IgD-negative memory B cell (primary cell): ENCODE measurements at regions not wholly inside any gene's neighbourhood (a gene's known extent, or its start where the extent isn't known, plus 50 kb on each side); places are given as distances from the start of the nearest gene placed in this dataset.

Source experiments
- H3K27ac Mint-ChIP-seq, 3 donors: one replicate each; pipeline ENCODE4 v1.8.0; 2020 to 2022; ENCODE audit warnings: mild to moderate bottlenecking in 3 of 3, mixed read lengths in 3 of 3, moderate library complexity in 1 of 3
- H3K27me3 Mint-ChIP-seq: one replicate; pipeline ENCODE4 v1.8.0; 2021; ENCODE audit warnings: mixed read lengths
- H3K36me3 Mint-ChIP-seq: one replicate; pipeline ENCODE4 v1.8.0; 2020; ENCODE audit warnings: mild to moderate bottlenecking, mixed read lengths
- H3K4me1 Mint-ChIP-seq, 3 donors: one replicate each; pipeline ENCODE4 v1.8.0; 2020 to 2022; ENCODE audit warnings: mixed read lengths in 3 of 3, mild to moderate bottlenecking in 1 of 3
- H3K4me3 Mint-ChIP-seq, 4 donors: one replicate each; pipeline ENCODE4 v1.8.0; 2020 to 2022; ENCODE audit warnings: mild to moderate bottlenecking in 4 of 4, mixed read lengths in 4 of 4, moderate library complexity in 3 of 4
- H3K9me3 Mint-ChIP-seq, 3 donors: one replicate each; pipeline ENCODE4 v1.8.0; 2020 to 2021; ENCODE audit warnings: mixed read lengths in 3 of 3, mild to moderate bottlenecking in 1 of 3

DNA sequence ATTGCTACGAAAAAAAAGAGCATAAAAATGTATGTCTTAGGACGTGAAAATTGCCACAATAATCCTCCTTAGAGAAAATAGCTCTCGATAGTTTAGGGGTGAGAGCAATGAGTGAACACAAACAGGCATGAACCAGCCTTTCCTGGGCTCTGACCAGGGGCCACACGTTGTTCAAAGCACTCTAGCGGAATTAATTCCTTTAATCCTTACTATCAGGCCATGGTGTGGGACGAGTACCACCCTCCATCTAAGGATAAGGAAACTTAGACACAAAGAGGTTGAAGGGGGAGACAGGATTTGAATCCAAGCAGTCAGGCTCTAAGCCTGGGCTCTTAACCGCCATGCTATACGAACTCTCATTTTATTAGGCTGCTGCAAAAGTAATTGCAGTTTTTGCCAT is 81.9 kb upstream of the CACNA2D3 start:
- Mint-ChIP-seq H3K4me3 (no peak overlapping the region), H3K36me3 (no peaks in the 10 kb centered on the region), H3K4me1 (no peaks in the 10 kb centered on the region), H3K9me3 (peaks cover 0 to 1% (median 0%) of the 10 kb centered on the region in 3 donors), H3K27ac (no peak overlapping the region), H3K27me3 (peaks cover under 1% of the 10 kb centered on the region)

DNA sequence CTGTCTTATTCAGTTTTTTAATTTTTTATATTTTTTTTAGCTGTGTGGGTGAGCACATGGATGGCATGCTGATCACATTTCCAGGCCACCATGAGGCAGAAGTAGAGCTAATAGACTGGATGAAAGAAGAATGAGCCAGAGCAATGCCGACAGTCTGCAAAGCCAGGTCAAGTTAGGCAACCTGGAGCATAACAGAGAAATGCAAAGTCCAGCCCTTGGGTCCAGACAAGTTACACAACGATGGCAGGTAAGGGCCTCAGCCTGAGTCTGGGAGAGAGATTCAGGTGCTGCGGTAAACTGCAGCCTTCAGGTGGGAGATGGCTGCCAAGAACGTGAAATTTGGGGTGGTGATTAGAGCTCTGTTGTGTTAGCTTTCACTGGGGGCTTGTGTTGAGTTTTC is 84.0 kb upstream of the CACNA2D3 start:
- Mint-ChIP-seq H3K4me1 (no peaks in the 10 kb centered on the region), H3K9me3 (peaks cover 0 to 2% (median 0%) of the 10 kb centered on the region in 3 donors), H3K27me3 (no peaks in the 10 kb centered on the region), H3K27ac (no peak overlapping the region), H3K4me3 (no peak overlapping the region), H3K36me3 (no peaks in the 10 kb centered on the region)

DNA sequence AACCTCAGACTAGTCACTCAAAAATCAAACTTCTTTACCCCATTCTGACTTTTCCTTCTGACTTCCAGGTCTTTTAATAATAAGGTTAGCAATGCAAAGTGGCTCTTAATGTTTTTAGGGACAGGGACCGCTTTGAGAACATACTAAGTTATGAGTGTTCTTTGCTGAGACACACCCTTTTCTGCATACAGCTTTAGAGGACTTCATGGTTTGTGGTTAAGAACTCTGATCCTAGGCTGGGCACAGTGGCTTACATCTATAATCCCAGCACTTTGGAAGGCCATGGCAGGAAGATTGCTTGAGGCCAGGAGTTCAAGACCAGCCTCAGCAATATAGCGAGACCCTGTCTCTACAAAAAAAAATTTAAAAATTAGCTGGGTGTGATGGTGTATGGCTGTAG is 85.8 kb upstream of the CACNA2D3 start:
- H3K4me1 Mint-ChIP-seq, result no peaks in the 10 kb centered on the region
- no peaks in the 10 kb centered on the region for H3K27me3 Mint-ChIP-seq
- H3K9me3 Mint-ChIP-seq, result peaks cover 0 to 2% (median 0%) of the 10 kb centered on the region in 3 donors
- no peak overlapping the region for H3K27ac Mint-ChIP-seq
- no peak overlapping the region for H3K4me3 Mint-ChIP-seq
- no peaks in the 10 kb centered on the region for H3K36me3 Mint-ChIP-seq

- Mint-ChIP-seq H3K9me3 (peaks cover 0 to 2% (median 0%) of the 10 kb centered on the region in 3 donors), H3K4me3 (no peak overlapping the region), H3K4me1 (no peaks in the 10 kb centered on the region), H3K36me3 (no peaks in the 10 kb centered on the region), H3K27ac (no peak overlapping the region), H3K27me3 (no peaks in the 10 kb centered on the region)
Measured at GRCh38 chr3:54034971-54035370, 87.4 kb upstream of the CACNA2D3 start.

DNA sequence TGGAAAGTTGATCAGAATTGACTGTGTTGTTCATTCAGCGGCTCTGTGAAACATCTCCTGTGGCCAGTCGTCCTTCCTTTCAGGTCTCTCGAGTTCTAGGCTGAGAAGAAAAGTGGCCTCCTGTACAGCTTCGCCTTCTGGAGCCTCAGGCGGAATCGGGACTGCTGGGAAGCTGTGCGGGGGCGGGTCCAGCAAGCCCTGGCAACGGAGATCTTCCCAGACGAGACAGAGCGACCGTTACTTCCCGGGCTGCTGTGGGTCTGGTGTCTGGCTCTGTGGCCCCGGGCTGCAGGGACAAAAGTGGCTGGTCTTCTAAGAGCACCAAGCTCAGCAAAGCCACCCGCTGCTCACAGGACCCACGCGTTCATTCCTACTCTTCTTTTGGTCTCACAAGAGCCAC is 88.6 kb upstream of the CACNA2D3 start:
- Mint-ChIP-seq H3K36me3 (no peaks in the 10 kb centered on the region), H3K27ac (no peak overlapping the region), H3K27me3 (no peaks in the 10 kb centered on the region), H3K4me1 (no peaks in the 10 kb centered on the region), H3K9me3 (peaks cover 0 to 2% (median 0%) of the 10 kb centered on the region in 3 donors), H3K4me3 (no peak overlapping the region)

DNA sequence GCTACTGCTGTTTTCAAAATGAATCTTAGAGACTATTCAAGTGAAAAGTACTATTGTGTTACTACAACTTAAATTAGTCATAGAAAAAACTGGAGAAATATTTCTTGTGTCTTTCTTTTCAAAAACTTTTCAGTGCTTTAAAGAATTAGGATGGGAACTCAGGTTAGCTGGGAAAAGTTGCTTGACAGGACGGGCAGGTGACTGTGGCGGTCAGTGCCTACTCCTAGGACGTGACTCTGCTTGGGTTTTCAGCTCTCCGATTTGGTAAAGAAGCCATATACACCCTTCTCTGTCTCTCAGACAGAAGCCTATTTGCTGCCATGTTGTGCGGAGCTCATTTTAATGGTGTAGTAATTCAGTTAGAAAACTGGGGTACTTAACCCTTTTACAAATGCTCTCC is 89.8 kb upstream of the CACNA2D3 start:
- no peaks in the 10 kb centered on the region for H3K27me3 Mint-ChIP-seq
- no peak overlapping the region for H3K27ac Mint-ChIP-seq
- peaks cover 0 to 2% (median 0%) of the 10 kb centered on the region in 3 donors for H3K9me3 Mint-ChIP-seq
- H3K4me1 Mint-ChIP-seq, result no peaks in the 10 kb centered on the region
- no peak overlapping the region for H3K4me3 Mint-ChIP-seq
- H3K36me3 Mint-ChIP-seq, result no peaks in the 10 kb centered on the region

GRCh38 chr3:54028372-54028771 is 94.0 kb upstream of the CACNA2D3 start:
- Mint-ChIP-seq H3K4me3 (no peak overlapping the region), H3K36me3 (no peaks in the 10 kb centered on the region), H3K9me3 (peaks cover 0 to 2% (median 0%) of the 10 kb centered on the region in 3 donors), H3K27ac (no peak overlapping the region), H3K27me3 (no peaks in the 10 kb centered on the region), H3K4me1 (no peaks in the 10 kb centered on the region)

- no peaks in the 10 kb centered on the region for H3K4me1 Mint-ChIP-seq
- peaks cover 3 to 8% (median 6%) of the 10 kb centered on the region in 3 donors for H3K9me3 Mint-ChIP-seq
- no peak overlapping the region for H3K27ac Mint-ChIP-seq
- peaks cover 1% of the 10 kb centered on the region for H3K27me3 Mint-ChIP-seq
- no peaks in the 10 kb centered on the region for H3K36me3 Mint-ChIP-seq
- H3K4me3 Mint-ChIP-seq, result no peak overlapping the region
Measured at GRCh38 chr3:54026543-54026942, 95.8 kb upstream of the CACNA2D3 start.

- Mint-ChIP-seq H3K4me1 (no peaks in the 10 kb centered on the region), H3K27me3 (peaks cover 1% of the 10 kb centered on the region), H3K9me3 (peaks cover 7 to 15% (median 13%) of the 10 kb centered on the region in 3 donors), H3K4me3 (no peak overlapping the region), H3K27ac (peak overlapping the region in 1 of 3 donors; percentile 30), H3K36me3 (peaks cover 2% of the 10 kb centered on the region)
Measured at GRCh38 chr3:54021071-54021470, 101.3 kb upstream of the CACNA2D3 start.

DNA sequence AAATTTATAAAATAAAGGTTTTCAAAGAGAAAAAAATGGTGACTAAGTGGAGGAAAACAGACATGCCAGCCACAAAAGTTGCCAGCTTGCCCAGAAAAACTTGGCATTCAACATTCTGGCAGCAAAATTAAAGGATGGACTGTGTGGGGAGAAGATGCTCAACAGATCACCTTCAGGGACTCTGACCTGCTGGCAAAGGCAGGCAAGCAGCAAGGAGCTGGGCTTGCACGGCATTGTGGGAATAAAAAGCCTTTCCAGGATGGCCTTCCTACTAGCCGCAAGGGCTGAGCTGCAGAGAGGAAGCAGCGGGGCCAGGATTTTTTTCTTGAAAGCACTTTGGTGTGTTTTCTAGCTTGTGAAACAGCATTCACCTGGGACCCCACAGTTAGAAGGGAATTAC is 101.9 kb upstream of the CACNA2D3 start:
- Mint-ChIP-seq H3K27ac (peak overlapping the region in 1 of 3 donors; percentile 30), H3K4me1 (no peaks in the 10 kb centered on the region), H3K4me3 (no peak overlapping the region), H3K36me3 (peaks cover 2% of the 10 kb centered on the region), H3K9me3 (peaks cover 7 to 15% (median 13%) of the 10 kb centered on the region in 3 donors), H3K27me3 (peaks cover 2% of the 10 kb centered on the region)

DNA sequence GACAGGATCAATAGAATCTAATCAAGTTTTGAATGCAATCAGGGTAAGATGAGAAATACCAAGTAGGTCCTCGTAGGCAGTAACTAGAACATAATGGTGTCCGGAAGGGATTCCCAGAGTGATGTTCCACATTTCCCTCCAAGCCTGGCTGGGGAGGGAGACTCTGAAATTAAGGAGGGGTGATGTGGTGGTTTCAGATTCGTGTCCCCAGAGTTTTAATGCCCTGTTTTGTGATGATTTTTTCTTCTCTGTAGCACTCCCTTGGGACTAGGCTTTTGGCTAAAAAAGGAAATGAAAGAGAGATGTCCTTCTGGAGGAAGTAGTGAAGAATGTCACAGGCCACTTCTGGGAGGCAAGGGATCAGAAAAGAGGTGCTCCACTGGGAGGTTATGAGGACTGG is 108.3 kb upstream of the CACNA2D3 start:
- Mint-ChIP-seq H3K4me1 (no peaks in the 10 kb centered on the region), H3K4me3 (no peak overlapping the region), H3K27ac (no peak overlapping the region), H3K27me3 (peaks cover 12% of the 10 kb centered on the region), H3K9me3 (peaks cover under 1 to 7% (median 2%) of the 10 kb centered on the region in 3 donors), H3K36me3 (peaks cover 2% of the 10 kb centered on the region)

GRCh38 chr3:54008744-54009143 is 113.6 kb upstream of the CACNA2D3 start:
- Mint-ChIP-seq H3K4me1 (no peaks in the 10 kb centered on the region), H3K36me3 (no peaks in the 10 kb centered on the region), H3K4me3 (peak overlapping the region in 1 of 4 donors; percentile 13), H3K9me3 (peaks cover 0 to 2% (median 0%) of the 10 kb centered on the region in 3 donors), H3K27me3 (peaks cover 11% of the 10 kb centered on the region), H3K27ac (no peak overlapping the region)

- H3K4me1 Mint-ChIP-seq, result no peaks in the 10 kb centered on the region
- H3K4me3 Mint-ChIP-seq, result no peak overlapping the region
- peaks cover 6% of the 10 kb centered on the region for H3K27me3 Mint-ChIP-seq
- peaks cover 0 to 2% (median 0%) of the 10 kb centered on the region in 3 donors for H3K9me3 Mint-ChIP-seq
- no peaks in the 10 kb centered on the region for H3K36me3 Mint-ChIP-seq
- H3K27ac Mint-ChIP-seq, result no peak overlapping the region
Measured at GRCh38 chr3:54008099-54008498, 114.3 kb upstream of the CACNA2D3 start.

GRCh38 chr3:54004335-54004734 is 112.7 kb upstream of the SELENOK start:
- no peak overlapping the region for H3K27ac Mint-ChIP-seq
- H3K27me3 Mint-ChIP-seq, result peaks cover 6% of the 10 kb centered on the region
- no peaks in the 10 kb centered on the region for H3K36me3 Mint-ChIP-seq
- H3K4me1 Mint-ChIP-seq, result no peaks in the 10 kb centered on the region
- H3K9me3 Mint-ChIP-seq, result peaks cover 0 to 2% (median 0%) of the 10 kb centered on the region in 3 donors
- no peak overlapping the region for H3K4me3 Mint-ChIP-seq

GRCh38 chr3:54003136-54003535 is 111.5 kb upstream of the SELENOK start:
- Mint-ChIP-seq H3K27me3 (peaks cover 5% of the 10 kb centered on the region), H3K4me3 (no peak overlapping the region), H3K9me3 (peaks cover 0 to 2% (median 0%) of the 10 kb centered on the region in 3 donors), H3K36me3 (no peaks in the 10 kb centered on the region), H3K4me1 (no peaks in the 10 kb centered on the region), H3K27ac (no peak overlapping the region)

DNA sequence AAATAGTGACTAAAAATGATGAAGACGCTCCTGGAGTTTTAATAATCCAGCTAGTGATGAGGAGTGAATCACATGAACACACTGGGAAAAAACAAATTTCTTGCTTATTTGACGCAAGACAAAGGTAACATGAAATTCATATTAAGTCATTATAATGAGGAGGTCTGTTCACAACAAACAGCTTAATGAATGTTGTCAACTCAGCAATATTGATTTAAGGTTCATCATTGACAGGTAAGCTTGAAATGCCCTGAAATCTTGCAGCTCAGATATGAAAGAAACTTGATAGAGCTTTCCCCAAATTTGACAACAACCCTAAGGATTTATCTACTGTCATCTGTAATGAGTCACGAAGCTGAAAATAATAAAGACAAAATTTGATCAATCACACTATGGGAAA is 108.1 kb upstream of the SELENOK start:
- no peak overlapping the region for H3K27ac Mint-ChIP-seq
- peaks cover 0 to 4% (median 3%) of the 10 kb centered on the region in 3 donors for H3K4me1 Mint-ChIP-seq
- H3K36me3 Mint-ChIP-seq, result no peaks in the 10 kb centered on the region
- no peak overlapping the region for H3K4me3 Mint-ChIP-seq
- H3K27me3 Mint-ChIP-seq, result peaks cover 2% of the 10 kb centered on the region
- H3K9me3 Mint-ChIP-seq, result no peaks in the 10 kb centered on the region

DNA sequence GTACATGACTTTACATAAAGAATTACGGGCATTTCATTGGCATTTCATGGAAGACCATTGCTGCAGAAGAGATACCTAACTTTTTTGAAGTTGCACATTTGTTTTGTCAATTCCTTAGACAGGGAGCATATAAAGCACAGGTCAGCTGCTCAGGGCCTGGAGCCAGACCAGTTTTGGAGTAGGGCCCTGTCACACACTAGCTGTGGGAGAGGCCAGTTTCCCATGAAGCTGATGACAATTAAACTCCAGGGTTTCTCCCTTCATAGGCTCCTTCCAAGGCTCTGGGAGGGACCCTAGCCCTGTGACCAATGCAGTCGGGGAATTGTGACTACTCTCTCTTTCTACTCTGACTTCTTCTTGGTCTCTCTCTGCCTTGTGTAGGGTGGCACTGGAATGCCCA is 107.3 kb upstream of the SELENOK start:
- Mint-ChIP-seq H3K4me3 (no peak overlapping the region), H3K27ac (no peak overlapping the region)

More for the DNA sequence above, 107.3 kb upstream of the SELENOK start:
- Mint-ChIP-seq H3K4me1 (peaks cover 0 to 4% (median 3%) of the 10 kb centered on the region in 3 donors), H3K9me3 (no peaks in the 10 kb centered on the region), H3K27me3 (peaks cover 2% of the 10 kb centered on the region), H3K36me3 (no peaks in the 10 kb centered on the region)
